ENCODE measurements at regions not wholly inside any gene's neighbourhood (a gene's known extent, or its start where the extent isn't known, plus 50 kb on each side); places are given as distances from the start of the nearest gene placed in this dataset.

DNA sequence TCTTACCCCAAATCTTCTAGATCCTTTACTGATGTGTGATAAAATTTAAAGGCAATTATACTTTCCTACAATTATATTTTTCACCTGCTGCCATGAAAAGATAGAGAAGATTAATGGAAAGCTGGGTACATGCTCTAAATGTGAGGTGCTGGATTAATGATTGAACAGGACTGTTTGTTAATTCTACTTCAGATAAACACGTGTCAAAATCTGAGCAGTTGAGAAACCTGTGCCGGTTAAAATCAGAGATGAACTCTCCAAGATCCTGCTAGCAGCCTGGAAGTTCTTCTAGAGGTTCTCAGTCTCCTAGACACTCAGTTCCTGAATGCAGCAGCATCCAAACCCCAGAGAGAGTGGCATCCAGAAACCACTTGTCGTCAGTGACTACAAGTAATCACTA lies 69.2 kb downstream of the INHBA start:
- no peak overlapping the region for H3K4me3 ChIP-seq (replicated peaks; ENCODE audit: low read depth, low read length)
- TF ChIP-seq CTCF (IDR thresholded peaks at IDR 0.05; ENCODE audit: low read length, missing control alignments): no peak
- DNase-seq (ENCODE audit: low read depth): no peak

DNA sequence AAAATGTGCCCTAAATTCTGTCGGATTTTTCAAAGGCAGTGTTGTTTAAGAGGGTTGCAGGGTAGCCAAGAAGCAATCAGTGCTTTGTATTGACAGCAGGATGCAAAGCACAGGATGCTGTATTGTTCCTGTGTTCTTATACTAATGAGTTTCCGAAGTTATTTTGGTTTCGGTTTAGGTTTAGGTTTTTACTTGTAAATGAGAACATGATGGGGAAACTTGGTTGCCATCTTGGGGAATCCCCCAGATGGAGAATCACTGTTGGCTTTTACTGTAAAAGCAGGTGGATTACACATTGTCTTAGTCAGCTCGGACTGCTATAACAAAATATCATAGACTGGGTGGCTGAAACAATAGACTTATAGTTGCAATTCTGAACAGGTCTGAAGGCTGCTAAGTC lies 72.1 kb downstream of the INHBA start:
- H3K4me3 ChIP-seq (replicated peaks; ENCODE audit: low read depth, low read length): no peak overlapping the region
- DNase-seq (ENCODE audit: low read depth): no peak
- TF ChIP-seq CTCF (IDR thresholded peaks at IDR 0.05; ENCODE audit: low read length, missing control alignments): no peak

- no peak for TF ChIP-seq CTCF (IDR thresholded peaks at IDR 0.05; ENCODE audit: low read length, missing control alignments)
- H3K4me3 ChIP-seq (replicated peaks; ENCODE audit: low read depth, low read length): no peak overlapping the region
- DNase-seq (ENCODE audit: low read depth): peak; percentile 11
Observed at GRCh38 chr7:41629711-41630111, 73.2 kb downstream of the INHBA start.

DNA sequence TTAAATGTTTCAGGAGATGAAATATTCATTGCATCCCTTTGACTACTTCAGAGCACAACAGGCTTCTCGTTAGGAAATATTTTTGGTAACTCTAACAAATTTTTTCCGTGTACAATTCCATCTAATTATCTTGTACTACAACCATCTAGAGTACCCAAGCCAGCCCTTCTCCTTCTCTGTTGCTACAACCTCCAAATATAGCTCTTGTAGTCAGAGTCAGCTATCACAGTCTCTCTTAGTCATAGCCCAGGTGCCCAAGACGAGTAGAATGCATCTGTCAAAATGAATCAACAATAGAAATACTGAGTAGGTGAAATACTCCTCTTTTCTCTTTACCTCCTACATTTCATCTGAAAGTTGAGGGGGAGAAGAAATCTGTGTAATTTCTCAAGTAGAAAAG lies 74.0 kb downstream of the INHBA start:
- peak; percentile 3 for DNase-seq (ENCODE audit: low read depth)
- TF ChIP-seq CTCF (IDR thresholded peaks at IDR 0.05; ENCODE audit: low read length, missing control alignments): no peak

GRCh38 chr7:41627645-41628298 lies 75.1 kb downstream of the INHBA start:
- no peak overlapping the region for H3K4me3 ChIP-seq (replicated peaks; ENCODE audit: low read depth, low read length)
- DNase-seq (ENCODE audit: low read depth): no peak
- no peak for TF ChIP-seq CTCF (IDR thresholded peaks at IDR 0.05; ENCODE audit: low read length, missing control alignments)

More for the DNA sequence above, 74.0 kb downstream of the INHBA start:
- H3K4me3 ChIP-seq (replicated peaks; ENCODE audit: low read depth, low read length): no peak overlapping the region

DNA sequence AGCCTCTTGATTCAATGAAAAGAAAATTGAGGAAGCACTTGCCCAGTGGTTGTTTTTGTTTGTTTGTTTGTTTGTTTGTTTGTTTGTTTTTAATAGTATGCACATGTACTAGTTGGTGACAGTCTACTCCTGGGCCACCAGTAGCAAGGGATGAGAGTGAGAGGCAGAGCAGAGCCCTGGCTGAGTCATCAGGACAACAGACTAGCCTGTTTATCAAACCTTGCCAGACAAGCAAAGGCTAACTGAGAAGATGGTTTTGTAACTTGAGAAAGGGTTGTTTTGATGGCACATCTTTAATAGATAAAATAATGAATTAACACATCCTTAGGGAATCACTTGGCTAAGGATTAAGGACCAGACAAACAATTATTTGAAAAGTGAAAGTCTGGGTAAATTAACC lies 78.1 kb downstream of the INHBA start:
- DNase-seq (ENCODE audit: low read depth): peak; percentile 14
- TF ChIP-seq CTCF (IDR thresholded peaks at IDR 0.05; ENCODE audit: low read length, missing control alignments): no peak
- no peak overlapping the region for H3K4me3 ChIP-seq (replicated peaks; ENCODE audit: low read depth, low read length)

Measured in fibroblast of pulmonary artery (primary cell).